ENCODE measurements at regions not wholly inside any gene's neighbourhood (a gene's known extent, or its start where the extent isn't known, plus 50 kb on each side); places are given as distances from the start of the nearest gene placed in this dataset.

DNA sequence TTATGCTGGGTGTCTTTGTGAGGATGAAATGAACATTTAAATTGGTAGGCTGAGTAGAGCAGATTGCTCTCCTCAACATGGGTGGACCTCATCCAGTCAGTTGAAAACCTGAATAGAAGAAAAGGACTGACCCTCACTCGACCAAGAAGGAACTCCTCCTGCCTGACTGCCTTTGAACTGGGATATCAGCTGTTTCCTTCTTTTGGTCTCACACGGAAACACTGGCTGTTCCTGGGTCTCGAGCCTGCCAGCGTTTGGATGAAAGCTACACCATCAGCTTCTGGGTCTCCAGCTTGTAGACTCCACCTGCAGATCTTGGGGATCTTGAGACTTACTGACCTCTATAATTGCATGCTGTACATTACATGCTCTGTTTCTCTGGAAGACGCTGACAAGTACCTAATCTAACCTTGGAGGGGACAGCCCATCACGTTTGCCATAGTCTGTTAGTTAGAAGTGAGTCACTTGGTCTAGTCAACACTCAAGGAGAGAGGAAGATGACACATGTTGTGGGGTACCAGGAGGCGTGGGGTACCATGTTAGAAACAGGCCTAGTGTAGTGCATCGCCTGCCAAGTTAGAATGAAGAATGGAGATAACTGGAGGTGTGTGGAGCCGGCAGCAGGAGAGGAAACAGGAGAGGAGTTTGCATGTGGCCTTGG, 267.0 kb downstream of the MREG start:
- TF ChIP-seq, protein P1, sequence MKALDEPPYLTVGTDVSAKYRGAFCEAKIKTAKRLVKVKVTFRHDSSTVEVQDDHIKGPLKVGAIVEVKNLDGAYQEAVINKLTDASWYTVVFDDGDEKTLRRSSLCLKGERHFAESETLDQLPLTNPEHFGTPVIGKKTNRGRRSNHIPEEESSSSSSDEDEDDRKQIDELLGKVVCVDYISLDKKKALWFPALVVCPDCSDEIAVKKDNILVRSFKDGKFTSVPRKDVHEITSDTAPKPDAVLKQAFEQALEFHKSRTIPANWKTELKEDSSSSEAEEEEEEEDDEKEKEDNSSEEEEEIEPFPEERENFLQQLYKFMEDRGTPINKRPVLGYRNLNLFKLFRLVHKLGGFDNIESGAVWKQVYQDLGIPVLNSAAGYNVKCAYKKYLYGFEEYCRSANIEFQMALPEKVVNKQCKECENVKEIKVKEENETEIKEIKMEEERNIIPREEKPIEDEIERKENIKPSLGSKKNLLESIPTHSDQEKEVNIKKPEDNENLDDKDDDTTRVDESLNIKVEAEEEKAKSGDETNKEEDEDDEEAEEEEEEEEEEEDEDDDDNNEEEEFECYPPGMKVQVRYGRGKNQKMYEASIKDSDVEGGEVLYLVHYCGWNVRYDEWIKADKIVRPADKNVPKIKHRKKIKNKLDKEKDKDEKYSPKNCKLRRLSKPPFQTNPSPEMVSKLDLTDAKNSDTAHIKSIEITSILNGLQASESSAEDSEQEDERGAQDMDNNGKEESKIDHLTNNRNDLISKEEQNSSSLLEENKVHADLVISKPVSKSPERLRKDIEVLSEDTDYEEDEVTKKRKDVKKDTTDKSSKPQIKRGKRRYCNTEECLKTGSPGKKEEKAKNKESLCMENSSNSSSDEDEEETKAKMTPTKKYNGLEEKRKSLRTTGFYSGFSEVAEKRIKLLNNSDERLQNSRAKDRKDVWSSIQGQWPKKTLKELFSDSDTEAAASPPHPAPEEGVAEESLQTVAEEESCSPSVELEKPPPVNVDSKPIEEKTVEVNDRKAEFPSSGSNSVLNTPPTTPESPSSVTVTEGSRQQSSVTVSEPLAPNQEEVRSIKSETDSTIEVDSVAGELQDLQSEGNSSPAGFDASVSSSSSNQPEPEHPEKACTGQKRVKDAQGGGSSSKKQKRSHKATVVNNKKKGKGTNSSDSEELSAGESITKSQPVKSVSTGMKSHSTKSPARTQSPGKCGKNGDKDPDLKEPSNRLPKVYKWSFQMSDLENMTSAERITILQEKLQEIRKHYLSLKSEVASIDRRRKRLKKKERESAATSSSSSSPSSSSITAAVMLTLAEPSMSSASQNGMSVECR (CRISPR knock-in tag; IDR thresholded peaks at IDR 0.05; ENCODE audit: borderline replicate concordance): no peak
- TF ChIP-seq FOXJ3 (CRISPR knock-in tag; IDR thresholded peaks at IDR 0.05; ENCODE audit: borderline replicate concordance) (no peak), HMGA2 (CRISPR knock-in tag; IDR thresholded peaks at IDR 0.05) (no peak), ZBTB21 (CRISPR knock-in tag; IDR thresholded peaks at IDR 0.05; ENCODE audit: borderline replicate concordance) (no peak), RELA (CRISPR knock-in tag; IDR thresholded peaks at IDR 0.05; ENCODE audit: borderline replicate concordance) (no peak), NR3C1 (CRISPR knock-in tag; conservative IDR thresholded peaks at IDR 0.05; ENCODE audit: low read depth) (no peak), SP1 (CRISPR knock-in tag; conservative IDR thresholded peaks at IDR 0.05) (no peak), NFYB (CRISPR knock-in tag; conservative IDR thresholded peaks at IDR 0.05; ENCODE audit: low read depth) (no peak), IRF2 (CRISPR knock-in tag; IDR thresholded peaks at IDR 0.05; ENCODE audit: borderline replicate concordance, low read depth) (no peak), ESRRA (CRISPR knock-in tag; IDR thresholded peaks at IDR 0.05; ENCODE audit: borderline replicate concordance) (no peak), MYBL2 (CRISPR knock-in tag; IDR thresholded peaks at IDR 0.05) (no peak), JUN (CRISPR knock-in tag; IDR thresholded peaks at IDR 0.05) (no peak), TEAD4 (CRISPR knock-in tag; IDR thresholded peaks at IDR 0.05) (no peak), ELF4 (CRISPR knock-in tag; IDR thresholded peaks at IDR 0.05; ENCODE audit: low read depth) (no peak), TCF7 (CRISPR knock-in tag; IDR thresholded peaks at IDR 0.05; ENCODE audit: low read depth) (no peak)
- TF ChIP-seq, protein P2, sequence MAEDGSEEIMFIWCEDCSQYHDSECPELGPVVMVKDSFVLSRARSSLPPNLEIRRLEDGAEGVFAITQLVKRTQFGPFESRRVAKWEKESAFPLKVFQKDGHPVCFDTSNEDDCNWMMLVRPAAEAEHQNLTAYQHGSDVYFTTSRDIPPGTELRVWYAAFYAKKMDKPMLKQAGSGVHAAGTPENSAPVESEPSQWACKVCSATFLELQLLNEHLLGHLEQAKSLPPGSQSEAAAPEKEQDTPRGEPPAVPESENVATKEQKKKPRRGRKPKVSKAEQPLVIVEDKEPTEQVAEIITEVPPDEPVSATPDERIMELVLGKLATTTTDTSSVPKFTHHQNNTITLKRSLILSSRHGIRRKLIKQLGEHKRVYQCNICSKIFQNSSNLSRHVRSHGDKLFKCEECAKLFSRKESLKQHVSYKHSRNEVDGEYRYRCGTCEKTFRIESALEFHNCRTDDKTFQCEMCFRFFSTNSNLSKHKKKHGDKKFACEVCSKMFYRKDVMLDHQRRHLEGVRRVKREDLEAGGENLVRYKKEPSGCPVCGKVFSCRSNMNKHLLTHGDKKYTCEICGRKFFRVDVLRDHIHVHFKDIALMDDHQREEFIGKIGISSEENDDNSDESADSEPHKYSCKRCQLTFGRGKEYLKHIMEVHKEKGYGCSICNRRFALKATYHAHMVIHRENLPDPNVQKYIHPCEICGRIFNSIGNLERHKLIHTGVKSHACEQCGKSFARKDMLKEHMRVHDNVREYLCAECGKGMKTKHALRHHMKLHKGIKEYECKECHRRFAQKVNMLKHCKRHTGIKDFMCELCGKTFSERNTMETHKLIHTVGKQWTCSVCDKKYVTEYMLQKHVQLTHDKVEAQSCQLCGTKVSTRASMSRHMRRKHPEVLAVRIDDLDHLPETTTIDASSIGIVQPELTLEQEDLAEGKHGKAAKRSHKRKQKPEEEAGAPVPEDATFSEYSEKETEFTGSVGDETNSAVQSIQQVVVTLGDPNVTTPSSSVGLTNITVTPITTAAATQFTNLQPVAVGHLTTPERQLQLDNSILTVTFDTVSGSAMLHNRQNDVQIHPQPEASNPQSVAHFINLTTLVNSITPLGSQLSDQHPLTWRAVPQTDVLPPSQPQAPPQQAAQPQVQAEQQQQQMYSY (CRISPR knock-in tag; IDR thresholded peaks at IDR 0.05): no peak
- TF ChIP-seq, protein P3, sequence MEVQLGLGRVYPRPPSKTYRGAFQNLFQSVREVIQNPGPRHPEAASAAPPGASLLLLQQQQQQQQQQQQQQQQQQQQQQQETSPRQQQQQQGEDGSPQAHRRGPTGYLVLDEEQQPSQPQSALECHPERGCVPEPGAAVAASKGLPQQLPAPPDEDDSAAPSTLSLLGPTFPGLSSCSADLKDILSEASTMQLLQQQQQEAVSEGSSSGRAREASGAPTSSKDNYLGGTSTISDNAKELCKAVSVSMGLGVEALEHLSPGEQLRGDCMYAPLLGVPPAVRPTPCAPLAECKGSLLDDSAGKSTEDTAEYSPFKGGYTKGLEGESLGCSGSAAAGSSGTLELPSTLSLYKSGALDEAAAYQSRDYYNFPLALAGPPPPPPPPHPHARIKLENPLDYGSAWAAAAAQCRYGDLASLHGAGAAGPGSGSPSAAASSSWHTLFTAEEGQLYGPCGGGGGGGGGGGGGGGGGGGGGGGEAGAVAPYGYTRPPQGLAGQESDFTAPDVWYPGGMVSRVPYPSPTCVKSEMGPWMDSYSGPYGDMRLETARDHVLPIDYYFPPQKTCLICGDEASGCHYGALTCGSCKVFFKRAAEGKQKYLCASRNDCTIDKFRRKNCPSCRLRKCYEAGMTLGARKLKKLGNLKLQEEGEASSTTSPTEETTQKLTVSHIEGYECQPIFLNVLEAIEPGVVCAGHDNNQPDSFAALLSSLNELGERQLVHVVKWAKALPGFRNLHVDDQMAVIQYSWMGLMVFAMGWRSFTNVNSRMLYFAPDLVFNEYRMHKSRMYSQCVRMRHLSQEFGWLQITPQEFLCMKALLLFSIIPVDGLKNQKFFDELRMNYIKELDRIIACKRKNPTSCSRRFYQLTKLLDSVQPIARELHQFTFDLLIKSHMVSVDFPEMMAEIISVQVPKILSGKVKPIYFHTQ (CRISPR knock-in tag; IDR thresholded peaks at IDR 0.05): no peak
- TF ChIP-seq, protein P4, sequence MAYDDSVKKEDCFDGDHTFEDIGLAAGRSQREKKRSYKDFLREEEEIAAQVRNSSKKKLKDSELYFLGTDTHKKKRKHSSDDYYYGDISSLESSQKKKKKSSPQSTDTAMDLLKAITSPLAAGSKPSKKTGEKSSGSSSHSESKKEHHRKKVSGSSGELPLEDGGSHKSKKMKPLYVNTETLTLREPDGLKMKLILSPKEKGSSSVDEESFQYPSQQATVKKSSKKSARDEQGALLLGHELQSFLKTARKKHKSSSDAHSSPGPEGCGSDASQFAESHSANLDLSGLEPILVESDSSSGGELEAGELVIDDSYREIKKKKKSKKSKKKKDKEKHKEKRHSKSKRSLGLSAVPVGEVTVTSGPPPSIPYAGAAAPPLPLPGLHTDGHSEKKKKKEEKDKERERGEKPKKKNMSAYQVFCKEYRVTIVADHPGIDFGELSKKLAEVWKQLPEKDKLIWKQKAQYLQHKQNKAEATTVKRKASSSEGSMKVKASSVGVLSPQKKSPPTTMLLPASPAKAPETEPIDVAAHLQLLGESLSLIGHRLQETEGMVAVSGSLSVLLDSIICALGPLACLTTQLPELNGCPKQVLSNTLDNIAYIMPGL (CRISPR knock-in tag; IDR thresholded peaks at IDR 0.05): no peak
- TF ChIP-seq, protein P5, sequence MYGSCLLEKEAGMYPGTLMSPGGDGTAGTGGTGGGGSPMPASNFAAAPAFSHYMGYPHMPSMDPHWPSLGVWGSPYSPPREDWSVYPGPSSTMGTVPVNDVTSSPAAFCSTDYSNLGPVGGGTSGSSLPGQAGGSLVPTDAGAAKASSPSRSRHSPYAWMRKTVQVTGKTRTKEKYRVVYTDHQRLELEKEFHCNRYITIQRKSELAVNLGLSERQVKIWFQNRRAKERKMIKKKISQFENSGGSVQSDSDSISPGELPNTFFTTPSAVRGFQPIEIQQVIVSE (CRISPR knock-in tag; IDR thresholded peaks at IDR 0.05; ENCODE audit: borderline replicate concordance): no peak
- no peak overlapping the region for H3K4me3 Mint-ChIP-seq
- ATAC-seq (no peak), DNase-seq (ENCODE audit: low spot score) (no peak)
- H3K4me1 Mint-ChIP-seq: no peaks in the 10 kb centered on the region
- no peaks in the 10 kb centered on the region for H3K36me3 Mint-ChIP-seq
- no peaks in the 10 kb centered on the region; the same call in 1 of the 2 replicates for H3K9me3 Mint-ChIP-seq
- no peaks in the 10 kb centered on the region for H3K27me3 Mint-ChIP-seq (ENCODE audit: low read depth)
- POLR2A ChIA-PET: no interaction called here
- CTCF ChIA-PET: no interaction called here
- no peak overlapping the region for H3K27ac Mint-ChIP-seq
